ENCODE measurements at regions not wholly inside any gene's neighbourhood (a gene's known extent, or its start where the extent isn't known, plus 50 kb on each side); places are given as distances from the start of the nearest gene placed in this dataset.

DNA sequence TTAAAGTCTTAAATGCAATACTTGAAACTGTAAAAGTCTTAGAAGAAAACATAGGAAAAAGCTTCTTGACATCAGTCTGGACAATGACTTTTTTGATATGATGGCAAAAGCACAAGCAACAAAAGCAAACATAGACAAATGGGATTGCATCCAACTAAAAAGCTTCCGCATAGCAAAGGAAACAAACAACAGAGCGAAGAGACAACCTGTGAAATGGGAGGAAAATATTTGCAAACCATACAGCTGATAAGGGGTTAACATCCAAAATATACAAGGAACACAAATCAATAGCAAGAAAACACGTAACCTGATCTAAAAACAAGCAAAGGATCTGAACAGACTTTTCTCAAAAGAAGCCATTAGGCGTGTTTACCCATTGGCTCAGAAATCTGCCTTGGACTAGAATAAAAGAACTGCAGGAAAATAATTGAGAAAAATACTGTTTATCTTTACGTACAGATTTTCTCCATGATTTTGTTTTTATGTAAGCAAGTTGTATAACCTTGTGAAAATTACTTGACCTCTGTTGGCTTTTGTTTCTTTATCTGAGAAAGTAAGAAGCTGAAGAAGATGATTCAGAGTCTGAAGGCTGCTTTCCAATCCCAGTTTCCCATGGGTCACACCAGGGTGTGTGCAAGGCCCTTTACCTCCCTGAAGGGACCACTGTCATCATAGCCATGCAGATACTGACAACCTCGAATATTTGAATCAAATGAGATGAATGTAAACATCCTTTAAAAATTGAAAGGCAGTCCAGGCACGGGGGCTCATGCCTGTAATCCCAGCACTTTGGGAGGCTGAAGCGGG is 99.1 kb upstream of the LANCL2 start:
- H2AFZ ChIP-seq (ENCODE audit: low read depth): no peak overlapping the region
- CTCF ChIA-PET: interaction anchor here (1.8 to 10.2 kb wide), 6 partner anchors 10 to 492 kb away, joined by 5 to 131 read pairs (median 12); no protein-coding TSS in a partner anchor
- no peak overlapping the region for H3K9ac ChIP-seq
- POLR2A ChIA-PET: no interaction called here
- TF ChIP-seq, protein P1, sequence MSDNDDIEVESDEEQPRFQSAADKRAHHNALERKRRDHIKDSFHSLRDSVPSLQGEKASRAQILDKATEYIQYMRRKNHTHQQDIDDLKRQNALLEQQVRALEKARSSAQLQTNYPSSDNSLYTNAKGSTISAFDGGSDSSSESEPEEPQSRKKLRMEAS (IDR thresholded peaks at IDR 0.05; ENCODE audit: low read depth): no peak
- no peak overlapping the region for H3K4me3 ChIP-seq (ENCODE audit: low read depth in 2 of 2, low read length in 1 of 2)
- peaks cover 5% of the 10 kb centered on the region; the same call in 1 of the 2 replicates for H3K27me3 ChIP-seq (ENCODE audit: insufficient read depth)
- H3K36me3 ChIP-seq (replicated peaks in 1 of 2; ENCODE audit: control insufficient read depth in 1 of 2, insufficient read depth in 2 of 2, low read length in 1 of 2): no peaks in the 10 kb centered on the region
- H3K4me1 ChIP-seq (ENCODE audit: control insufficient read depth in 1 of 2, insufficient read depth in 2 of 2, low read depth in 1 of 2, low read length in 1 of 2): no peaks in the 10 kb centered on the region
- H3K9me3 ChIP-seq: 0 out of 2 replicates have a peak, but pooled peaks cover 4% of the 10 kb centered on the region
- 68% methylated on average over 8 of the region's 8 CpGs for WGBS (ENCODE audit: low lambda C conversion rate)
- H4K20me1 ChIP-seq (ENCODE audit: insufficient read depth): no peaks in the 10 kb centered on the region
- no peaks in the 10 kb centered on the region for H3K79me2 ChIP-seq (ENCODE audit: insufficient read depth)
- DNase-seq: no peak
- no peak overlapping the region for H3K4me2 ChIP-seq
- H3F3A ChIP-seq (replicated peaks; ENCODE audit: insufficient read depth): no peaks in the 10 kb centered on the region
- no peaks in the 10 kb centered on the region for H3K9me2 ChIP-seq
- H3K27ac ChIP-seq (ENCODE audit: low read depth in 2 of 2, low read length in 1 of 2): no peak overlapping the region

DNA sequence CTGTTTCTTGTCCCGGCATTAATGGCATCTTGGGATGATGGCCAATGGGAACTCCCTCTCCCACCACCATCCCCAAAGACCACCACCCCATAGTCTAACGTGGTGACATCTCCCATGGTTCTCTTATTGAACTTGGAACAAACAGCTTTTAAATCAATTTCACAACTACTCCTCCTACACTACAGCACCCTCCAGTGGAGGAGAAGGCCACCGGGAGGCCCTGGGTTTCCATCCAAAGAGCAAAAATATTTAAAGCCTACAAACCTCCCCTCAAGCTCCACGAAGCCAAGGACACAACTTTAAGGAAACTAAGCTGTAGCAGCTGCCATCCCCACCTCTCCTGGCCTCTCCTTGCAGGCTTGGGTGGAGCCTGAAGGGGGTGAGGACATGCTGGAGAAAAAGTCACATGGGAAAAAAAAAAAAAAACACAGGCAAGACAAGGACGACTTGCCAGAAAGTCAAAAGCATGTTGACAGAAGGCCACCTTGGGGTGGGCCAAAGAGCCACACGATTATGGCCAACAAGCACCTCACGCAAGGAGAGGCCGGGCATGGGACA is 94.0 kb upstream of the LANCL2 start:
- Histone ChIP-seq H3K4me2 (no peak overlapping the region), H3K27ac (ENCODE audit: low read depth in 2 of 2, low read length in 1 of 2) (no peak overlapping the region), H3K27me3 (ENCODE audit: insufficient read depth) (no peaks in the 10 kb centered on the region), H3K9me2 (no peaks in the 10 kb centered on the region), H3K9me3 (no peaks in the 10 kb centered on the region), H3K9ac (no peak overlapping the region), H2AFZ (ENCODE audit: low read depth) (no peak overlapping the region), H4K20me1 (ENCODE audit: insufficient read depth) (no peaks in the 10 kb centered on the region), H3K79me2 (ENCODE audit: insufficient read depth) (no peaks in the 10 kb centered on the region), H3K36me3 (replicated peaks in 1 of 2; ENCODE audit: control insufficient read depth in 1 of 2, insufficient read depth in 2 of 2, low read length in 1 of 2) (no peaks in the 10 kb centered on the region), H3K4me3 (ENCODE audit: low read depth in 2 of 2, low read length in 1 of 2) (no peak overlapping the region), H3K4me1 (ENCODE audit: control insufficient read depth in 1 of 2, insufficient read depth in 2 of 2, low read depth in 1 of 2, low read length in 1 of 2) (no peaks in the 10 kb centered on the region; a peak in 1 of 4 replicates), H3F3A (replicated peaks; ENCODE audit: insufficient read depth) (no peaks in the 10 kb centered on the region)
- WGBS (ENCODE audit: low lambda C conversion rate): 54% methylated on average over 8 of the region's 8 CpGs
- CTCF ChIA-PET: interaction anchor here (0.7 to 12.3 kb wide), 9 partner anchors 9 to 501 kb away, joined by 3 to 166 read pairs (median 4); no protein-coding TSS in a partner anchor
- TF ChIP-seq RAD21 (IDR thresholded peaks at IDR 0.05; ENCODE audit: low read length) (peak; percentile 48), EZH2phosphoT487 (IDR thresholded peaks at IDR 0.05; ENCODE audit: borderline replicate concordance, low read depth) (no peak), CHD2 (IDR thresholded peaks at IDR 0.05; ENCODE audit: low read length, partially characterized antibody) (no peak), SIN3A (IDR thresholded peaks at IDR 0.05; ENCODE audit: borderline replicate concordance, low read depth, low read length) (no peak), SMC3 (IDR thresholded peaks at IDR 0.05; ENCODE audit: low read depth, low read length) (peak; percentile 39), FOSL2 (IDR thresholded peaks at IDR 0.05; ENCODE audit: borderline replicate concordance, low read depth) (no peak), TEAD4 (IDR thresholded peaks at IDR 0.05; ENCODE audit: borderline replicate concordance, insufficient read depth) (no peak), FOXM1 (IDR thresholded peaks at IDR 0.05; ENCODE audit: low read depth) (no peak), GATA2 (CRISPR knock-in tag; IDR thresholded peaks at IDR 0.05) (no peak), NFIC (IDR thresholded peaks at IDR 0.05; ENCODE audit: borderline replicate concordance) (no peak), ELF1 (IDR thresholded peaks at IDR 0.05) (no peak), MXI1 (IDR thresholded peaks at IDR 0.05; ENCODE audit: low read depth, low read length) (no peak), TAF1 (IDR thresholded peaks at IDR 0.05; ENCODE audit: borderline replicate concordance, low read depth, low read length) (no peak), FOXJ3 (CRISPR knock-in tag; IDR thresholded peaks at IDR 0.05) (no peak), YY1 (IDR thresholded peaks at IDR 0.05; ENCODE audit: low read depth) (no peak), JUND (IDR thresholded peaks at IDR 0.05) (no peak)
- TF ChIP-seq, protein P2, sequence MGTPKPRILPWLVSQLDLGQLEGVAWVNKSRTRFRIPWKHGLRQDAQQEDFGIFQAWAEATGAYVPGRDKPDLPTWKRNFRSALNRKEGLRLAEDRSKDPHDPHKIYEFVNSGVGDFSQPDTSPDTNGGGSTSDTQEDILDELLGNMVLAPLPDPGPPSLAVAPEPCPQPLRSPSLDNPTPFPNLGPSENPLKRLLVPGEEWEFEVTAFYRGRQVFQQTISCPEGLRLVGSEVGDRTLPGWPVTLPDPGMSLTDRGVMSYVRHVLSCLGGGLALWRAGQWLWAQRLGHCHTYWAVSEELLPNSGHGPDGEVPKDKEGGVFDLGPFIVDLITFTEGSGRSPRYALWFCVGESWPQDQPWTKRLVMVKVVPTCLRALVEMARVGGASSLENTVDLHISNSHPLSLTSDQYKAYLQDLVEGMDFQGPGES (IDR thresholded peaks at IDR 0.05; ENCODE audit: low read depth, low read length): no peak
- TF ChIP-seq, protein P3, sequence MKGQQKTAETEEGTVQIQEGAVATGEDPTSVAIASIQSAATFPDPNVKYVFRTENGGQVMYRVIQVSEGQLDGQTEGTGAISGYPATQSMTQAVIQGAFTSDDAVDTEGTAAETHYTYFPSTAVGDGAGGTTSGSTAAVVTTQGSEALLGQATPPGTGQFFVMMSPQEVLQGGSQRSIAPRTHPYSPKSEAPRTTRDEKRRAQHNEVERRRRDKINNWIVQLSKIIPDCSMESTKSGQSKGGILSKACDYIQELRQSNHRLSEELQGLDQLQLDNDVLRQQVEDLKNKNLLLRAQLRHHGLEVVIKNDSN (IDR thresholded peaks at IDR 0.05; ENCODE audit: borderline replicate concordance, low read depth): no peak
- TF ChIP-seq, protein P4, sequence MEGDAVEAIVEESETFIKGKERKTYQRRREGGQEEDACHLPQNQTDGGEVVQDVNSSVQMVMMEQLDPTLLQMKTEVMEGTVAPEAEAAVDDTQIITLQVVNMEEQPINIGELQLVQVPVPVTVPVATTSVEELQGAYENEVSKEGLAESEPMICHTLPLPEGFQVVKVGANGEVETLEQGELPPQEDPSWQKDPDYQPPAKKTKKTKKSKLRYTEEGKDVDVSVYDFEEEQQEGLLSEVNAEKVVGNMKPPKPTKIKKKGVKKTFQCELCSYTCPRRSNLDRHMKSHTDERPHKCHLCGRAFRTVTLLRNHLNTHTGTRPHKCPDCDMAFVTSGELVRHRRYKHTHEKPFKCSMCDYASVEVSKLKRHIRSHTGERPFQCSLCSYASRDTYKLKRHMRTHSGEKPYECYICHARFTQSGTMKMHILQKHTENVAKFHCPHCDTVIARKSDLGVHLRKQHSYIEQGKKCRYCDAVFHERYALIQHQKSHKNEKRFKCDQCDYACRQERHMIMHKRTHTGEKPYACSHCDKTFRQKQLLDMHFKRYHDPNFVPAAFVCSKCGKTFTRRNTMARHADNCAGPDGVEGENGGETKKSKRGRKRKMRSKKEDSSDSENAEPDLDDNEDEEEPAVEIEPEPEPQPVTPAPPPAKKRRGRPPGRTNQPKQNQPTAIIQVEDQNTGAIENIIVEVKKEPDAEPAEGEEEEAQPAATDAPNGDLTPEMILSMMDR (IDR thresholded peaks at IDR 0.05): peak; percentile 61
- DNase-seq: no peak
- POLR2A ChIA-PET: no interaction called here
